NCI-H2029 (cell line): ENCODE measurements at regions not wholly inside any gene's neighbourhood (a gene's known extent, or its start where the extent isn't known, plus 50 kb on each side); places are given as distances from the start of the nearest gene placed in this dataset.

Experiments
- DNase-seq: peaks from one replicate; lab custom pipeline; 2025; lab: John Stamatoyannopoulos, UW

- DNase-seq = no peak
These were observed 303.9 kb downstream of the TENT4A start for GRCh38 chr5:7016999-7017747.

DNA sequence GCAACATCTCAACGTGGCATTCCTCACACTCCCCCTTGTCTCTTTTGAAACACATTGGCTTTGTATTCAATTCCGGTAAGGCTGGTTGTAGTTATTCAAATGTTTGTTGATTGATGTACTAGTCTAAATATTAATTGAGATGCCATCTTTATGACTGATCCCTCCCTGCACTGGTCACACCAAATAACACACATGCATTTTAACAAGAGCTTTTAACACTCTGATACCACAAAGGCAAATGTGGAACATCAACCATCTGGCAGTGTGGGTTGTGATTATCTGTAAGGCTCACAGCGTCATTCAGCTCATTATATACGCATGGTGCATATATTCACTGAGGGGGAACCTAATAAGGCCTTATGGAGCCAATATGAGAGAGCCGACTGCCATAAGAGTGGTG, 305.0 kb downstream of the TENT4A start:
- no peak for DNase-seq

GRCh38 chr5:7018601-7019000, 305.4 kb downstream of the TENT4A start:
- no peak for DNase-seq

DNA sequence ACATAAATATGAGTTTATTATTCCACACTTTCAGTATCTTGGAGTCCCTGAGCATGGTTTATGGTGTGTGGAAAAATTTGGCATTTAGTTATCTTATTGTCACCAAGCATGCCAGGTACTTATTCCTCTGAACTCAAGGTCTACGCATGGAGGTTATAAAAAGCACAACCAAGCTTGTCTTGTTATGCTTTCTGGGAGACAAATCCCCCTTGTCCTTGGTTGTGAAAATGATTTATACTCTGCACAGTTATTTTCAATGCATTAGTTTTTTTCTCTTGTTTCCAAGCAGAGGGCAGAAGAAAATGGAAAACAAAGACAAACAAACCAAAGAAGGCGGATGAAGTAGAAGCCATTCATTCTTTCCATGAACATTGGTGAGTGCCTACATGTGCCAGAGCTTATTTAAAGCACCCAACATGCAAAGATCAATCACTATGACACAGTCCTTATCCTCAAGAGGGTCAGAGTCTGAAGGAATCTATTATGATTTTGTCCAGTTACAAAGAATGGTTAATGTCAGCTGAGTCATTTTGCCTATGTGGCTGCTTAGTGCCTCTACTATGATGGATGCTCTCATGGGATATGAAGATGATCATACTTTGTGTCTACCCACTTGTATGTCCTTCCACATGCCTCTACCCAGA, 323.1 kb downstream of the TENT4A start:
- DNase-seq = no peak

DNA sequence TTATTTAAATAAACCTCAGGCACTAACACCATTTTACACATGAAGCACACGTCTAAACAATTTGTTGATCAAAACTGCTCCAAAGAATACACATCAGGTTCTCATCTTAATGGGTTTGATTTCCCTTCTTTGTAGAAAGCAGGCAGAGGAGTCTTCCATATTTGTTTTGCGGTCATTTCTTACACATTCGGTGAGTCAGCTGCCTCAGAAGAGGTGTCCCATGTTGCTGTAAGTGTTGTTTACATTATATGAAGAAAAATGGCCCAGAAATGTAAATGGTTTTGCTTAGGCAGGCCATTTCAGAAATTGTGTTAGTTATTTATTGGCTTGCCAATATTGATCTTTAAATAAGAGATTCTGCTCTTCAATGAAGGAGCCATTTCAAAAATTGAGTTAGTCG, 325.8 kb downstream of the TENT4A start:
- no peak for DNase-seq

GRCh38 chr5:7040111-7040510, 326.9 kb downstream of the TENT4A start:
- no peak for DNase-seq

DNA sequence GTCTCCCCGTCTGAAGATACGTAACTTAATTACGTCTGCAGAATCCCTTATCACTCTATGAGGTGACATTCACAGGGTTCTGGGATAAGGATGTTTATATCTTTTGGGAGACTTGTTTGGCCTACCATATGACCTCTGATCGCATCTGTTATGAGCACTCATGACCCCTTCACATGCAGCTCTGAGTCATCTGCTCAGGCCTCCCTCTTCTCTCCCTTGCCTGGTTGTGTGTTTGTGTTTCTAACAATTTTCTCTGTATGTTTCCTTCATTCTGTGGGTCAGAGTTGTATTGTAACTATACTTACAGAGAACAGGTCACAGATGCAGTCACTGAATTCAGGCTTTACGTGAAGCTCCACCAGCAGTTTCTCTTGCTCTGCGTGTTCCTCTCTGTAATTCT, 330.6 kb downstream of the TENT4A start:
- no peak for DNase-seq

DNA sequence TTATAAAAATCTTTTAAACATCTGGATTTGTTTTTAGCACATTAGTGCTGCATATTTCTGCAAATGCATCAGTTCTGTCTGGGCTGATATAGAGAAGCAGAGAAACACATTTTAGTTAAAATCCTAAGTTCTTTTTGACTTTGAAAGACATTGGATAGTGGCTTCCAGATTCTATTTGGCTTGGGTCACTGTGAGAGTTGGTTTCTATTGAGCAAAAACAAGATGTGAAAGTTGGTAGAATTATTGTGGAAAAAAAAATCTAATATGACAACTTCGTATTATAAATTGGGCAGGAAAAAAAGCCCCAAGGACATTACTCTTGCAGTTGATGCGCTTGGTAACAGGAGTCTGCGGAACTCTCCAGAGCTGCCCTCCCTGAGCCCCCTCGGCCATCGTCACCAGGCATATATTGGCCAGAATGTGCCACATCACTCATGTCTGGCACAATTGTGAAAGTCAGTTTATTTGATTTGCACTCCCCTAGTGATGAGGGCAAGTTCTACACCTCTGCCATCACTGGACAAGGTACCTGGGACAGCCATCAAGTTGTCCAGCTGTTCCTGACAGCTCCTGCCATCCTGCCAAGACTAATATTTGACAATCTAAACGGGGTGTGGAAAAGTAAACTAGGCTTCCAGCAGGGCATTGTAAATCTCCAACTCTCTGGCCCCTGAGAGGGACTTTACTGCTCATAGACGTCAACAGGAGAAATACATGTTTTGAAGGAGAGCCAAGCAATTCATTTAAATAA, 334.5 kb downstream of the TENT4A start:
- DNase-seq = peak; percentile 83

DNA sequence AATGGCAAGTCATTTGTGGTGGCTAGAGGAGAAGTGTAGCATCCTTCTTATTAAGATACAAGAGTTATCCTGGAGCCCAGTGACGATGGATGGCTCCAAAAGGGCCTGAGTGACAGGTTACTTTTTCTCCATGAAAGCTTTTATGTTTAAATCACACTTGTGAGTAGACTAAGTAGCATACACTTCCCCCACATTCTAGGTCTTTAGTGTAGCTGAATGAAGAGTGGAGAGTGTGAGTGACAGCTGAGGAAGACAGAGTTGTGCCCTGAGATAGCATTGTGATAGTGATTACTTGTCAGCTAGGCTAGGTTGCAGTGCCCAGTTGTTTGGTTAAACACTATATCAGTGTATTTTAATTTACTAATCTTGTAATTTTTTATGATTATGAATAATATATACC, 337.8 kb downstream of the TENT4A start:
- DNase-seq = no peak

DNA sequence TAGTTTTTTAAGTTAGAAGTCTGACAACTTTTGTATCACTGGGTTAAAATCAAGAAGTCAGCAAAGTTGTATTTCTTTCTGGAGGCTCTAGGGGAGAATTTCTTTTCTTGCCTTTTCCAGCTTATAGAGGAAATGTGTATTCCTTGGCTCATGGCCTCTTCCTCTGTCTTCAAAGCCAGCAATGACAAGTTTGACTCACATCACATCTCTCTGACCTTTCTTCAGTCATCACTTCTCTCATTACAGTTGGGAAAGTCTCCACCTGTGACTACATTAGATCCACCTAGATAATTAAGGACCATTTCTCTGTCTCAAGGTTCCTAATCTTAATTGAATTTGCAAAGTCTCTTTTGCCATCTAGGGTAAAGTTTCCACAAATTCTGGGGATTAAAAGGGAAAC, 339.9 kb downstream of the TENT4A start:
- no peak for DNase-seq

- DNase-seq = no peak
These were observed 340.4 kb downstream of the TENT4A start for GRCh38 chr5:7053528-7054209.

GRCh38 chr5:7066471-7067235, 329.3 kb upstream of the ADCY2 start:
- DNase-seq = no peak

DNA sequence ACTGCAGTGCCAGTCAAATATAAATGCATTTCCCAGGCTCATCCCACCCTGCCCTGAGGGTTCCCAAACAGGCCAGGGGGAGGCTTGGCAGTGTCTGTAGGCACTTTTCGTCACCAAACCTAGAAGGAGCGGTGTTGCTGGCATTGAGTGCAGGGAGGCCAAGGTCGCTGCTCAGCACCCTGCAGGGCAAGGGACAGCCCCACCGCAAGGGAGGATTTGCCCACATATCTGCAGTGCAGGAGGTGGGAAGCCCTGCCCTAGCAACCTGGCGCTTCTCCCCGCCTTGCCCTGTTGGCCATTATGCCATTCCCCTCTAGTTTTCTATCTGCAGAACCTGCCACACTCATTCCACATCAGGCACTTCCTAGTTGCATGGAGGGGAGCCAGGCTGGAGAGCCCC, 327.8 kb upstream of the ADCY2 start:
- no peak for DNase-seq

DNA sequence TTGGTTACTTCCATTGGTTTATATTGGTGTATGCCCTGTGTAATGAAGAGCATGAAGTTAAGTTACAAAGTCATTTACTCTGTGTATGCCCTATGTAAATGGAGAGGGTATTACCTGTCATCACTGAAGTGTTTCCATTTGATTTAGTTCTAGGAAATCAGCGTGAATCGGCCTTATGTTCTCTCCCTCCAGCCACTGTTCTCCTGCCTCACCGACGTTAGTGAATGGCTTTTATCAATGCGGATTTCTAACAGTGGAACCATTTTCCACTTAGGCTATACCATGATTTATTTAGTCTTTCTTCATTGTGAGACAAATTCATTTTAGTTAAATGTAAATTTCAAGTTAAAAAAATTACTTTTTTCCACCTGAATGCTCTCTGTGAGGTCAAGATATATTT, 327.0 kb upstream of the ADCY2 start:
- DNase-seq = no peak

DNA sequence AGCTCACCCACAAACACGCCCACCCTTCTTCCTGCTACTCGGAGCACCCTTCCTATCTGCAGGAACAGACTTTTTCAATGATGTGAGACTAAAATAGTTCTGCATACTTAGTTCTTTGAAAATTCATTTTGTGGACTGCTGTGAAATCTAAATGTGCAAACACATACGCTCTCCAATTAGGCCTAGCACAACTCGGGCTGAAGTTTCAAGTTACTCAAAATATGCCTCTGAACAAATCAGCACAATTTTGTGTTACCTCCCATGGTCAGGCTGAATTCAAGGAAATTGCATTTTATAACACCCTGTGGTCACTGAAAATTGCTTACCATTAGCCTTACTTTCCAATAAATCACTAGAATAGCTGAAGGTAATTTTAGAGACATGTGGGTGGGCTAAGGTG, 323.8 kb upstream of the ADCY2 start:
- DNase-seq = no peak

GRCh38 chr5:7073666-7074065, 322.3 kb upstream of the ADCY2 start:
- DNase-seq = no peak

DNA sequence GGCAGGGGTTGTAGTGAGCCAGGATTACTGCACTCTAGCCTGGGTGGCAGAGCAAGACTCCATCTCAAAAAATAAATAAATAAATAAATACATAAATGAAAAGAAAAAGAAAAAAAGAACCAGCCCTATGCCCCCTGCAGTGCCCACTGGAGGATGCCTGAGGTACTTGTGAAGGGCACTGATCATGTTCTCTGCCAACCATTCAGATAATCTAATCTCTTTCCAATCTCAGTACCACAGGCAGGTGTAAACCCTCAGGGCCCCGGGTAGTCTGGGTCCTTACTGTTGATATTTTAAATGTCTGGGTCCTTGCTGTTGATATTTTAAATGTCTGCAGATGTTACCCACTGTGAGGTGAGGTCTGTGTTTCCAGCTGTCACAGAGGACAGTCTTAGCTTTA, 321.8 kb upstream of the ADCY2 start:
- no peak for DNase-seq

DNA sequence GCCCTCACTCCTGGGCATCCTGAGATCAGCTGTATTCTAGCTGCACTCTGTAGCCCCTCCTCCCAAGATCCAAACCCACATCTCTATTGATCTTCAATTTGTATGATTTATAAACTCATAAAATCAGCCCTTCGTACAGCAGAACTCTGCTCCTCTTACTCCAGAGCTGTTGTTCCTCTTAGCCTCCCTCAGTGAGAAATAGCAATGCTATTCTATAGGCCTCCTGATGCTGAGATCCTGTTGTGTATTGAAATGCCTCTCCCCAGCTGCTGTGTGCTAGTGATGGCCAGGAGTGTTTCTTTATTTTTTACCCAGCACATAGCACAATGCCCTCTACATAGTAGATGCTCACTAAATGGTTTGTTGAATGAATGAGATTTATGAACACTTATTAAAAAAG, 320.5 kb upstream of the ADCY2 start:
- no peak for DNase-seq

DNA sequence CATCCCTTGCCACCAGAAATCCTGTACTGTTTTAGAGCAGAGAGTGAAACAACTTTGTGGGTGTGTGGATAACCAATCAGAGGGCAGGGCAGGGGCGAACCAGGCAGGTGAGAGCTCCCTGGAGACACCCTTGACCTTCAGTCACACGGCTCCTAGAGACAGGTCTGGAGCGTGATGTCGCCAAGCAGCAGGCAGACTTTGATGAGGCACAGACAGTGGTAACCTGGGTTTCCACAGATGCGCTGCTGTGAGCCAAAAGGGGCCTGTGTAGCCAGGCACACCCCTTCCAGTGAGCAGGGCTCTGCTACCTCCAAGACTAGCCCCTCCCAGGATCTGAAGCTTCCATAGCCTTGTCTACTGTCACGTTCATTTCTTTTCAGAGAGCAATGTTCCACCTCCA, 317.8 kb upstream of the ADCY2 start:
- DNase-seq = no peak

- no peak for DNase-seq
These were observed 317.0 kb upstream of the ADCY2 start for GRCh38 chr5:7078901-7079300.

- no peak for DNase-seq
These were observed 315.4 kb upstream of the ADCY2 start for GRCh38 chr5:7080501-7080900.

GRCh38 chr5:7087719-7088297, 308.1 kb upstream of the ADCY2 start:
- no peak for DNase-seq
